Prostate gland (tissue), 2 donors: ENCODE measurements at regions not wholly inside any gene's neighbourhood (a gene's known extent, or its start where the extent isn't known, plus 50 kb on each side); places are given as distances from the start of the nearest gene placed in this dataset.

Source experiments
- DNase-seq: peaks from one replicate; pipeline ENCODE4 v3.0.0-alpha.2; 2019; ENCODE audit warnings: low spot score
- H3K27ac ChIP-seq, 2 donors: fragments of 200-600 bp; sonication (generic); 2 replicates each; pipeline ENCODE4 v1.5.1; 2017 to 2019
- H3K27me3 ChIP-seq: fragments of 200-600 bp; sonication (generic); replicated peaks from 2 replicates; pipeline ENCODE4 v1.5.1; 2019; ENCODE audit not compliant: insufficient read depth
- H3K36me3 ChIP-seq, 2 donors: fragments of 200-600 bp; sonication (generic); 1 replicate in 1 of 2; 2 replicates in 1 of 2; pipeline versions ENCODE4 v1.5.1 to v1.8.1; 2017 to 2019
- H3K4me1 ChIP-seq: fragments of 200-600 bp; sonication (generic); replicated peaks from 2 replicates; pipeline ENCODE4 v1.5.1; 2019
- H3K4me3 ChIP-seq, 2 donors: fragments of 200-600 bp; sonication (generic); 2 replicates each; pipeline ENCODE4 v1.5.1; 2017 to 2019
- H3K9me3 ChIP-seq: fragments of 200-600 bp; sonication (generic); 2 replicates; pipeline ENCODE4 v1.5.1; 2017
- CTCF ChIP-seq, 4 experiments: fragments of 200-600 bp in 2 of 4; fragments of 450-650 bp in 2 of 4; sonication (generic) in 2 of 4; IDR thresholded peaks; 1 replicate in 3 of 4; 2 replicates in 1 of 4; pipeline ENCODE4 v1.5.1; 2016 to 2019; ENCODE audit warnings: antibody characterized with exemption in 4 of 4, mild to moderate bottlenecking in 2 of 4, moderate library complexity in 2 of 4
- POLR2A ChIP-seq: fragments of 450-650 bp; IDR thresholded peaks from one replicate; pipeline ENCODE4 v1.6.1; 2016; ENCODE audit warnings: antibody characterized with exemption, mild to moderate bottlenecking
- POLR2AphosphoS5 ChIP-seq: sonication (generic); formaldehyde crosslinking; IDR thresholded peaks from one replicate; pipeline ENCODE4 v1.6.1; 2017; ENCODE audit warnings: antibody characterized with exemption
- WGBS: methylation state at CpG from one replicate; pipeline ENCODE4 v1.1.5; 2018; 5-methylcytosine and 5-hydroxymethylcytosine counted together
- intact Hi-C: fragments of 100-400 bp; cut with DNase I; formaldehyde crosslinking; loops from one replicate; pipeline ENCODE4 v1.14.2; 2022

- 91% methylated on average over 2 of the region's 2 CpGs for WGBS
- H3K4me1 ChIP-seq: no peaks in the 10 kb centered on the region
- DNase-seq: no peak
- no peaks in the 10 kb centered on the region for H3K27me3 ChIP-seq
- no peak overlapping the region for H3K4me3 ChIP-seq
- no peak for TF ChIP-seq POLR2AphosphoS5
- no peak for TF ChIP-seq CTCF (IDR thresholded peaks at IDR 0.05)
- no peak for TF ChIP-seq POLR2A
- H3K27ac ChIP-seq: no peak overlapping the region
- H3K36me3 ChIP-seq: no peaks in the 10 kb centered on the region
- intact Hi-C loops: no loop called here
- H3K9me3 ChIP-seq: no peaks in the 10 kb centered on the region
These were observed 58.8 kb upstream of the ZNF804B start for GRCh38 chr7:88700725-88701124.

- Histone ChIP-seq H3K9me3 (no peaks in the 10 kb centered on the region), H3K36me3 (no peaks in the 10 kb centered on the region), H3K4me1 (no peaks in the 10 kb centered on the region), H3K27ac (no peak overlapping the region), H3K27me3 (no peaks in the 10 kb centered on the region), H3K4me3 (no peak overlapping the region)
- no peak for TF ChIP-seq CTCF (IDR thresholded peaks at IDR 0.05)
- no peak for TF ChIP-seq POLR2A
- no peak for TF ChIP-seq POLR2AphosphoS5
- intact Hi-C loops: no loop called here
- DNase-seq: no peak
These were observed 65.3 kb upstream of the ZNF804B start for GRCh38 chr7:88694207-88694606.

GRCh38 chr7:88693131-88693530 is 66.4 kb upstream of the ZNF804B start:
- Histone ChIP-seq H3K4me1 (no peaks in the 10 kb centered on the region), H3K9me3 (no peaks in the 10 kb centered on the region), H3K27ac (no peak overlapping the region), H3K4me3 (no peak overlapping the region), H3K36me3 (no peaks in the 10 kb centered on the region), H3K27me3 (no peaks in the 10 kb centered on the region)
- no peak for TF ChIP-seq POLR2AphosphoS5
- no peak for TF ChIP-seq POLR2A
- no peak for TF ChIP-seq CTCF (IDR thresholded peaks at IDR 0.05)
- DNase-seq: no peak
- intact Hi-C loops: no loop called here

DNA sequence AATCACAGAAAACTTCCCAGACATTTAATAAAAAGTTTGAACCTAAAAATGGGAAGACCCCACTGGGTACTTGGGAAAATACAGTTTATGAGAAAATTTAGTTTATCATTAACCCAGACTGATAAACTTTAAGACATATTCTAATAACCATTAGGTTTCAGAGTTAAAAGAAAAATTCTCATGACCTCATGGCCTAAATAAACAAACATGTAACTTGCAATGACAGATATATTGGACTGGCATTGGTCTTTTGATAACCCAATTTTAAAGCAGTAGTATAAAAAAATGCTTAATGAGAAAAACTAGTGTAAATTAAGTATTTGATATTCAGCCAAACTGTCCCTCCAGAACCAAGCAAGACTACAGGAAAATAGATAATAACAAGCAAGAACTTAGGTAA is 67.0 kb upstream of the ZNF804B start:
- no peaks in the 10 kb centered on the region for H3K9me3 ChIP-seq
- TF ChIP-seq CTCF (IDR thresholded peaks at IDR 0.05) (no peak), POLR2A (no peak), POLR2AphosphoS5 (no peak)
- H3K27me3 ChIP-seq: no peaks in the 10 kb centered on the region
- no peaks in the 10 kb centered on the region for H3K36me3 ChIP-seq
- no peak overlapping the region for H3K4me3 ChIP-seq
- H3K4me1 ChIP-seq: no peaks in the 10 kb centered on the region
- intact Hi-C loops: no loop called here
- no peak overlapping the region for H3K27ac ChIP-seq
- DNase-seq: no peak

DNA sequence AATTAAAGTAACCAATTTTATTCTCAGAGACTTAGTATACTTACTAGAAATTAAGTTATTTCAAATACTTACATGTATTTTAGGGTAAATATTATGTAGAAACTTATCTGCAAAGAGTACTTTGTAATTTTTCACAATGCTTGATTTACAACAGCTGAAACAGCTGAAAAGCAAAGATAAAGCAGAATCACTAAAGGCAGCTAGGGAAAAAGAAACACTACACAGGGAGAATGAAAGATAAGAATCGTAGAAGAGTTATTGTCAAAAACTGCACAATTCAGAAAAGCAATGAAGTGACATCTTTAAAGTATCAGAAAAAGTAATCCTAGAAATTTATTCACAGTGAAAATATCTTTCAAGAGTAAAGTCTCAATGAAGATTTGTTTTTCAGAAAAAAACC is 69.7 kb upstream of the ZNF804B start:
- WGBS: 72% methylated on average over 1 of the region's 1 CpG
- Histone ChIP-seq H3K9me3 (no peaks in the 10 kb centered on the region), H3K4me1 (no peaks in the 10 kb centered on the region), H3K4me3 (no peak overlapping the region), H3K27ac (no peak overlapping the region), H3K27me3 (no peaks in the 10 kb centered on the region), H3K36me3 (no peaks in the 10 kb centered on the region)
- DNase-seq: no peak
- intact Hi-C loops: no loop called here
- TF ChIP-seq POLR2AphosphoS5 (no peak), POLR2A (no peak), CTCF (IDR thresholded peaks at IDR 0.05) (no peak)
